Ishikawa (cell line): ENCODE measurements at regions not wholly inside any gene's neighbourhood (a gene's known extent, or its start where the extent isn't known, plus 50 kb on each side); places are given as distances from the start of the nearest gene placed in this dataset.

Experiments
- CEBPB ChIP-seq: IDR thresholded peaks from 2 replicates; pipeline ENCODE4 v1.6.1; 2012
- CREB1 ChIP-seq: IDR thresholded peaks from 2 replicates; pipeline ENCODE4 v1.6.1; 2012; ENCODE audit warnings: low read depth
- EGR1 ChIP-seq: IDR thresholded peaks from 2 replicates; pipeline ENCODE4 v1.6.1; 2012
- EP300 ChIP-seq: IDR thresholded peaks from 2 replicates; pipeline ENCODE4 v1.6.1; 2012; ENCODE audit warnings: borderline replicate concordance
- FOXM1 ChIP-seq: IDR thresholded peaks from 2 replicates; pipeline ENCODE4 v1.6.1; 2012; ENCODE audit warnings: low read depth, borderline replicate concordance
- MAX ChIP-seq: IDR thresholded peaks from 2 replicates; pipeline ENCODE4 v1.6.1; 2012
- NFIC ChIP-seq: IDR thresholded peaks from 2 replicates; pipeline ENCODE4 v1.6.1; 2012
- RAD21 ChIP-seq: IDR thresholded peaks from 2 replicates; pipeline ENCODE4 v1.6.1; 2012; ENCODE audit warnings: low read depth
- REST ChIP-seq: IDR thresholded peaks from 2 replicates; pipeline ENCODE4 v1.6.1; 2012; ENCODE audit warnings: low read depth, mild to moderate bottlenecking
- TAF1 ChIP-seq: IDR thresholded peaks from 2 replicates; pipeline ENCODE4 v1.6.1; 2012; ENCODE audit warnings: low read depth, mild to moderate bottlenecking
- TCF12 ChIP-seq: IDR thresholded peaks from 2 replicates; pipeline ENCODE4 v1.6.1; 2012; ENCODE audit warnings: low read depth
- TEAD4 ChIP-seq: IDR thresholded peaks from 2 replicates; pipeline ENCODE4 v1.6.1; 2012
- USF1 ChIP-seq: IDR thresholded peaks from 2 replicates; pipeline ENCODE4 v1.6.1; 2012
- YY1 ChIP-seq: IDR thresholded peaks from 2 replicates; pipeline ENCODE4 v1.6.1; 2012; ENCODE audit warnings: low read depth
- ZBTB7A ChIP-seq: IDR thresholded peaks from 2 replicates; pipeline ENCODE4 v1.6.1; 2012; ENCODE audit warnings: low read depth

GRCh38 chr11:8812438-8812837, 98.6 kb upstream of the AKIP1 start:
- TF ChIP-seq EP300 (no peak), TAF1 (no peak), USF1 (no peak), REST (no peak), EGR1 (no peak), CEBPB (no peak), RAD21 (no peak)

GRCh38 chr11:8813658-8814057, 97.3 kb upstream of the AKIP1 start:
- no peak for TF ChIP-seq ZBTB7A
- TF ChIP-seq NFIC, result no peak
- TF ChIP-seq USF1, result no peak
- TF ChIP-seq MAX, result no peak
- TF ChIP-seq EP300, result no peak
- TF ChIP-seq TAF1, result no peak
- no peak for TF ChIP-seq REST
- TF ChIP-seq TEAD4, result 0 out of 2 replicates have a peak, but pooled peaks have one; percentile 35
- TF ChIP-seq FOXM1, result no peak
- no peak for TF ChIP-seq CEBPB
- TF ChIP-seq EGR1, result no peak
- TF ChIP-seq RAD21, result peak; percentile 83
- no peak for TF ChIP-seq CREB1
- TF ChIP-seq YY1, result no peak
- no peak for TF ChIP-seq TCF12

- TF ChIP-seq ZBTB7A (no peak), FOXM1 (no peak), REST (no peak), CEBPB (no peak), TCF12 (no peak), MAX (no peak), CREB1 (no peak), TAF1 (no peak), NFIC (no peak), USF1 (no peak), EGR1 (no peak), RAD21 (no peak)
These were observed 96.6 kb upstream of the AKIP1 start for GRCh38 chr11:8814209-8814922.

- TF ChIP-seq RAD21, result no peak
- TF ChIP-seq MAX, result no peak
- TF ChIP-seq TEAD4, result no peak
- TF ChIP-seq TAF1, result no peak
- no peak for TF ChIP-seq FOXM1
- no peak for TF ChIP-seq ZBTB7A
- TF ChIP-seq TCF12, result no peak
- no peak for TF ChIP-seq REST
- no peak for TF ChIP-seq CEBPB
- no peak for TF ChIP-seq NFIC
- TF ChIP-seq USF1, result no peak
- TF ChIP-seq EP300, result no peak
- TF ChIP-seq YY1, result no peak
- no peak for TF ChIP-seq EGR1
- TF ChIP-seq CREB1, result no peak
These were observed 96.1 kb upstream of the AKIP1 start for GRCh38 chr11:8814923-8815240.
